ENCODE measurements at regions not wholly inside any gene's neighbourhood (a gene's known extent, or its start where the extent isn't known, plus 50 kb on each side); places are given as distances from the start of the nearest gene placed in this dataset.

GRCh38 chr20:22508426-22508825 is 75.9 kb downstream of the FOXA2 start:
- TF ChIP-seq CTCF (IDR thresholded peaks at IDR 0.05; ENCODE audit: low read depth, low read length, missing input control) (no peak), EGR1 (IDR thresholded peaks at IDR 0.05; ENCODE audit: low read depth in 2 of 2) (no peak), TAF1 (conservative IDR thresholded peaks at IDR 0.05) (no peak), JUND (IDR thresholded peaks at IDR 0.05) (no peak), SP1 (IDR thresholded peaks at IDR 0.05) (no peak), RXRA (IDR thresholded peaks at IDR 0.05) (no peak)
- TF ChIP-seq, protein P1, sequence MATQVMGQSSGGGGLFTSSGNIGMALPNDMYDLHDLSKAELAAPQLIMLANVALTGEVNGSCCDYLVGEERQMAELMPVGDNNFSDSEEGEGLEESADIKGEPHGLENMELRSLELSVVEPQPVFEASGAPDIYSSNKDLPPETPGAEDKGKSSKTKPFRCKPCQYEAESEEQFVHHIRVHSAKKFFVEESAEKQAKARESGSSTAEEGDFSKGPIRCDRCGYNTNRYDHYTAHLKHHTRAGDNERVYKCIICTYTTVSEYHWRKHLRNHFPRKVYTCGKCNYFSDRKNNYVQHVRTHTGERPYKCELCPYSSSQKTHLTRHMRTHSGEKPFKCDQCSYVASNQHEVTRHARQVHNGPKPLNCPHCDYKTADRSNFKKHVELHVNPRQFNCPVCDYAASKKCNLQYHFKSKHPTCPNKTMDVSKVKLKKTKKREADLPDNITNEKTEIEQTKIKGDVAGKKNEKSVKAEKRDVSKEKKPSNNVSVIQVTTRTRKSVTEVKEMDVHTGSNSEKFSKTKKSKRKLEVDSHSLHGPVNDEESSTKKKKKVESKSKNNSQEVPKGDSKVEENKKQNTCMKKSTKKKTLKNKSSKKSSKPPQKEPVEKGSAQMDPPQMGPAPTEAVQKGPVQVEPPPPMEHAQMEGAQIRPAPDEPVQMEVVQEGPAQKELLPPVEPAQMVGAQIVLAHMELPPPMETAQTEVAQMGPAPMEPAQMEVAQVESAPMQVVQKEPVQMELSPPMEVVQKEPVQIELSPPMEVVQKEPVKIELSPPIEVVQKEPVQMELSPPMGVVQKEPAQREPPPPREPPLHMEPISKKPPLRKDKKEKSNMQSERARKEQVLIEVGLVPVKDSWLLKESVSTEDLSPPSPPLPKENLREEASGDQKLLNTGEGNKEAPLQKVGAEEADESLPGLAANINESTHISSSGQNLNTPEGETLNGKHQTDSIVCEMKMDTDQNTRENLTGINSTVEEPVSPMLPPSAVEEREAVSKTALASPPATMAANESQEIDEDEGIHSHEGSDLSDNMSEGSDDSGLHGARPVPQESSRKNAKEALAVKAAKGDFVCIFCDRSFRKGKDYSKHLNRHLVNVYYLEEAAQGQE (IDR thresholded peaks at IDR 0.05): no peak

All from liver (tissue), 3 donors.